ELR (cell line): ENCODE measurements at regions not wholly inside any gene's neighbourhood (a gene's known extent, or its start where the extent isn't known, plus 50 kb on each side); places are given as distances from the start of the nearest gene placed in this dataset.
"Not testable (repeated sequence)": the region's sequence is repeated elsewhere in the genome, so short reads cannot be mapped to it uniquely, and the experiment has no call there.

Source experiments
- DNase-seq: peaks from one replicate; pipeline ENCODE4 v3.0.0-alpha.2; 2015; ENCODE audit warnings: low read depth

DNA sequence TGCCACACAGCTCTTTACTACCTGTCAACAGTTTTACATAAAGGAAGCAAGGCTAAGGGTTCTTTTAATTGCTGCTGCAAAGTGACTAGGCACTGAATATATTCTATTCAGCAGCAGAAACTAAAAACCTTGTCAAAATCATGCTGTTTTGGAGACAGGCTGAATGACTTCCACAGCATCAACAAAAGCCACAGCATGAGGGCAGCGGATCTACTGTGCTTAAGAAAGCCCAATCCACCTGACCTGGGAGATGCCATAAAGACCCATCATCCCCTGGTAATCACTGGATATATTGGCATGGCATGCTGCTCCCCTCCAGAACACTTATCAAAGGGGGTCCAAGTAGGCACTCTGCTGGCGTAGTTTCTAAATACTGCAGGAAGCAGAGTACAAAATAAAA, 715.1 kb upstream of the SLC8A1 start:
- DNase-seq, result no peak

GRCh38 chr2:41169744-41170143, 717.9 kb upstream of the SLC8A1 start:
- DNase-seq, result no peak

- DNase-seq, result no peak
Measured at GRCh38 chr2:41170589-41170988, 718.7 kb upstream of the SLC8A1 start.

- DNase-seq, result no peak
Measured at GRCh38 chr2:41180387-41180786, 728.5 kb upstream of the SLC8A1 start.

GRCh38 chr2:41182961-41183360, 731.1 kb upstream of the SLC8A1 start:
- no peak for DNase-seq

GRCh38 chr2:41187376-41188122, 735.7 kb upstream of the SLC8A1 start:
- DNase-seq, result no peak

DNA sequence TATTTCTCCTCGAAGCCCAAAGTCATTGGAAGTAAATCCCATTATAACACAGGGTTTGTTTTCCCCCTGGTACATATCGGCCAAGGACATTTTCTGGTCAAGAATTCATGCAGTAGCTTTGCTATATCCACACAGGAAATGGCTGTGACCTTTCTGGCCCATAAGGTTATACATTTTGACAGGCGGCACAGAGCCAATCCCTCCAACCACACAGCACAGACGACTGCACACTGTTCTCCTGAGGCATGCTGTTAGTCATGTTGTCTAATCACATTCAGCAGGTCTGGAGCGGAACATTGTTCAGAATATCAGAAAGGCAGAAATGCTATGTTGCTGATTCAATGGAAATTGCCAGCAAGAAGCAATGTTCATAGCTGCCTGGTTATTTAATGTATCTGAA, 742.3 kb upstream of the SLC8A1 start:
- DNase-seq, result peak; percentile 63

- DNase-seq, result peak; percentile 12
Measured at GRCh38 chr2:41197781-41198180, 745.9 kb upstream of the SLC8A1 start.

DNA sequence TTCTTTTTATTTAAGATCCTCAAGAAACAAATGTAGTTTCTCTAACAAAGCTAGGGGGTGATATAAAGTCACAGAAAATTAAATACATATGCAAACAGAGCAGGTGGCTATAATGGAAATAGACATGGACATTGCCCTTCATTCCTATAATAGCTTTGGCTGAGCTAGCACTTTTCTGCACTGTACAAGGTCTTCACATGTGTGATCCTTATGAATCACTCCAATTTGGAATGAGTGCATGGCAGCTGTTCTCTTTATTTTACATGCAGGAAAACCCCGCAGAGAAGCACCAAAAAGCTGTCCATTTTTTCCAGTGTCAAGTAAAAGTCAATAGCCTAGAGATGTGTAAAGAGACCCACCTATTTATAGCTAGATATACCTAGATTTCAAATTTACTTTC, 747.4 kb upstream of the SLC8A1 start:
- DNase-seq, result no peak

DNA sequence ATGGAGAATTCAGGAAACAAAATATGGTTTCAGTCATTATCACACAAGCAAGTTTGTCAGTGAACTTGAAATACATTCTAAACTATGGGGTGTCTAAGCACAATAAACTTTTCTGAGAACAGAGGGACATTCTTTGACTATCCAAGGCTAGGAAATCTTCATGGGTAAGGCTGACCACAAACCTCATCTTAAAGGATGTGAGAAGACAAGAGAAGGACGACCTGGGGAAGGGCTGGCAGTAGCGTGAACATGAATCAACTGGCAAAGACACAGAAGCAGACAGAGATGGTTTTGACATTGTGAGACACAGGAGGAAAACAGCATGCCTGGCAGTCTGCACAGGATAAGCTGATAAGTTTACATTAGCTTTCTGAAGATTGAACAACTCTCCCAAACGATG, 752.4 kb upstream of the SLC8A1 start:
- no peak for DNase-seq

DNA sequence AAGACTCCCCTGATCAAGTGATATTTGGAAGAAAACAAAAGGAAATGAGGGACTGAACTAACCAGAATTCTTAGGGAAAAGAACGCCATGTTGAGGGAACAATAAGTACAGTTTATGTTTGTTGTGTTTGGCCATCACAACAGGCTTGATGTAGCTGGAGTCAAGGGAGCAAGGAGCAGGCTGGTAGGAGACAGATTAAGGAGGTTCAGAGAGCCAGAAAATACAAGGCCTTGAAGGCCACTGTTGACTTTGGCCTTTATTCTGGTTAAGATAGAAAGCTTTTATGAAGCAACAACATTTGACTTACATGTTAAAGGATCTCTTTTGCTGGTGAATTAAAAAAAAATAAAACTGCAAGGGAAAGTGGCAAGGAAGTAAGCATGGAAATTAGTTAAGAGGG, 754.1 kb upstream of the SLC8A1 start:
- DNase-seq, result no peak

DNA sequence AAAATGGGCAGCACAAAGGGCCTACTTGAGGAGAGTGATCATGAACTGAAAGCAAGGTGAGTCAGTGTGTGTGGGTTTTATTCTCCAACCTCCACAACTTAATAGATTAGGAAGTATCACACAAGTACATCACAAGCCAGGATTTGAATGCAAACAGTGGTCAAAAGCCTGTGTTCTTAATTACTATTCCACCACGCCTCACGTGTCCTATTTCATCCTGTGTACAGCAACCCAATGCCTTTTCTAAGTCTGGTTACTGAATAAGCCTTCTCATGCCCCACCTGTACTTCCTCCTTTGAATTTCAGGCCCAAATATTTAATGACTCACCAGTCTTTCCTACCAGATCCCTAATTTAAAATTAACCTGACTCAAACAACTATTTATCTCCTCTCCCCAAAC, 755.7 kb upstream of the SLC8A1 start:
- no peak for DNase-seq

GRCh38 chr2:41210030-41210429, 758.1 kb upstream of the SLC8A1 start:
- DNase-seq, result not testable (repeated sequence)

DNA sequence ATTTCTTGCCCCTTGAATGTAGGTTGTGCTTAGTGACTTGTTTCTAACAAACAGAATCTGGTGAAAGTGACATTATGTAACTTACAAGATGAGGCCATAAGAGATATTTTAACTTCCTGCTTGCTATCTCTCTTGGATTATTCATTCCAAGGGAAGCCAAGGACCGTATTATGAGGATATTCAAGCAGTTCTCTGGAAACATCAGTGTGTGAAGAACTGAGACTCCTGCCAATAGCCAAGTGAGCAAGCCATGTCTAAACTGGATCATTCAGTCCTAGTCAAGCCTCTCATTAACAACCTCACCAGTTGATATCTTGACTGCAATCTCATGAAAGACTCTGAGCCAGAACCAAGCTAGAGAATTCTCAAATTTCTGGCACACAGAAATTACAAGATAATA, 765.1 kb upstream of the SLC8A1 start:
- DNase-seq, result no peak

DNA sequence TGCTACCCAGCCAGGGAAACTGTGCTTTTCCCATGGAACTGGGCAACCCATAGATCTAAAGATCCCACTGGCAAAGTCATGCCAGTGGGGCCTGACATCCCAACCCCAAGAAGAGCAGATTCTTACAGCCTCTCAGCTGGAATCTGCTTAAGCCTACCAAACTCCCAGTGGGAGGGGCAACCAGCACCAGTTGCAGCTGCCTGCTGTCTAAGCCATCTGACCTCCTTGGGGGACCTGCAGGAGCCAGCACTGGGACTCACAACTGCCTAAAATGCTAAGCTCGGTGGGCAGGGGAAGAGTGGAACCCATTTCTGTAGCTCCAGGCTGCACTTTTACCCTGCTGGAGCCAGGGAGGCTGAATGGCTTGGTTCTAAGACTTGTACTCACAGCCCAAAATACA, 770.7 kb upstream of the SLC8A1 start:
- no peak for DNase-seq

DNA sequence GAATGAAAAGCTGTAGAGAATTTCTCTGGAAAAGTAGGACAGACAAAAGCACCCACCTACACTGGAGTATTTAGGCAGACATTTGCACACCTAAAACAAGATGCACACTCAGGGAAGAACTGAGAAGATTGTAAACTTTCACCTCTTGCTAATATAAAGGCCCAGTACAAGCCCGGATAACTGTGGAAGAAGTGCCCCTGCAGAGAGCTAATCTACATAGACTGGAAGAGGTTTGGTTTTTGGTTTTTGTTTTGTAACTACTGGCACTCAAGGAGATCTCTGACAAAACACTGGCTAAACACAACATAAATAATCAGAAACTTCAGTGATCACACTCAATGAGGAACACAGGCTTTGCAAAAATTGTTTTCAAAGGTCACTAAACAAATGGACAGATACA, 782.2 kb upstream of the SLC8A1 start:
- no peak for DNase-seq

- DNase-seq, result no peak
Measured at GRCh38 chr2:41241325-41242000, 789.6 kb upstream of the SLC8A1 start.

DNA sequence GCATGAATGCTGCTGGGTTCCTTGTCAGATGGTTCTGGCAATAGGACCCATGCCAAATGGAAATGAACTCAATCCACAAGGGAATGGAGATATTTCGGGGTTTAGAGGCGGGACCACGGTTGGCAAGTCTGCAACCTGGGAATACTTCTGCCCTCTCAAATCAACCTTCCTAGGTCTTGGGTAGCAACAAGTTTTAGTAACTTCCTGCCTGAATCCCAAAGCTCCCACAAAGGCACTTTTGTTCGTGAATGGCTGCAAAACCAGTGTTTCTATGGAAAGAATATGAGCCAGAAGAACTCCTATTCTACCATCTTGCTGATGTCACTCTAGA, 790.1 kb upstream of the SLC8A1 start:
- DNase-seq, result no peak

- no peak for DNase-seq
Measured at GRCh38 chr2:41267929-41268659, 779.7 kb upstream of the PKDCC start.

- peak; percentile 67 for DNase-seq
Measured at GRCh38 chr2:41283079-41283775, 764.6 kb upstream of the PKDCC start.

DNA sequence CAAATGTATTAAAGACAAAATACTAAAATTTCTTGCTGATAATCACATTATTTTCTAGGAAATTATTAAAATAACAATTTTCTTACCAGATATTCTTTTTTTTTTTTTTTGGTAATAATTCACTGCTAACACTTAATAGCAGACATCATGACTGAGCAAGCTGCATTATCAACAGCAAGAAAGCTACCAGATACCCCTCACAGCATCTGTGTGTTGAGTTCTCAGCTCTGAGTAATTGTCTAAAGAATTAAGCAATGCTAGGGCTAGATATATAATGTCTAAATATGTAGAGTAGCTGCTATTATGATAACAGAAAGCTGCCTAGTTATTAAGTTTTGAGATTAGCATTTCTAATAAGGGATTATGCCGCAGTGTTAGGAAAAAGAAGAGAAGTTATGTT, 754.3 kb upstream of the PKDCC start:
- no peak for DNase-seq

- peak; percentile 2 for DNase-seq
Measured at GRCh38 chr2:41294331-41294730, 753.5 kb upstream of the PKDCC start.

GRCh38 chr2:41313082-41313481, 734.7 kb upstream of the PKDCC start:
- no peak for DNase-seq
